ENCODE measurements at regions not wholly inside any gene's neighbourhood (a gene's known extent, or its start where the extent isn't known, plus 50 kb on each side); places are given as distances from the start of the nearest gene placed in this dataset.

DNA sequence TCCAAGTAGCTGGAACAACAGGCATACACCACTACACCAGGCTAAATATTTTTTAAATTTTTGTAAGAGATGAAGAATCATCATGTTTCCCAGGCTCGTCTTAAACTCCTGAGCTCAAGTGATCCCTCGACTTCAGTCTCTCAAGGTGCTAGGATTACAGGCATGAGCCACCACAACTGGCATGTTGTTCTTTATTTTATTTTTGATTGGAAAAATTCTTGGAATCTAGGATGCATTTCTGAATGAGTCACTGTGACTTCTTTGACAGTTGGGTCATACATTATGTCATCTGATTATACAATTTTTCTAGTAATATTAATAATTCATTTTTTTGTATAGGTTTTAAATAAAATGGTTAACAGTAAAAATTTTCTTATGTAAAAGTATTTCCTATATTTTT lies 870.2 kb downstream of the SI start (continued):
- TF ChIP-seq CHD7 (IDR thresholded peaks at IDR 0.05; ENCODE audit: low read depth, low read length), result no peak
